CD1c-positive myeloid dendritic cell (primary cell): ENCODE measurements at regions not wholly inside any gene's neighbourhood (a gene's known extent, or its start where the extent isn't known, plus 50 kb on each side); places are given as distances from the start of the nearest gene placed in this dataset.

Source experiments
- DNase-seq: peaks from one replicate; pipeline ENCODE4 v3.0.0-alpha.2; 2016; ENCODE audit errors: extremely low spot score

DNA sequence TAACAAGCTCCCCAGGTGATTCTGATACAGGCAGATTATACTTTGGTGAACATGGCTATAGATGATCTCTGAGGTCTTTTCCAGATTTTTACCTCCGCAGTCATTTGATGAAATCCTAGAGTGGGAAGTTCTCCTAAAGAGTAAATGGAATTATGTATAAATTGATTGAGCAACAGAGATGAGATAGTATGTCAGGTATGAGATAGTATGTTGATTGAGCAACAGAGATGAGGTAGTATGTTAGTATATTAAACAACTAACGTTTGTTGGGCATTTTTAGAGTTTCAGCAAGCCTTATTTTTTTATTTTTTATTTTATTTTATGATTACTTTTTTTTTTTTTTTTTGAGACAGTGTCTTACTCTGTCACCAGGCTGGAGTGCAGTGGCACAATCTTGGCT lies 265.0 kb upstream of the SOX2 start:
- DNase-seq, result no peak

DNA sequence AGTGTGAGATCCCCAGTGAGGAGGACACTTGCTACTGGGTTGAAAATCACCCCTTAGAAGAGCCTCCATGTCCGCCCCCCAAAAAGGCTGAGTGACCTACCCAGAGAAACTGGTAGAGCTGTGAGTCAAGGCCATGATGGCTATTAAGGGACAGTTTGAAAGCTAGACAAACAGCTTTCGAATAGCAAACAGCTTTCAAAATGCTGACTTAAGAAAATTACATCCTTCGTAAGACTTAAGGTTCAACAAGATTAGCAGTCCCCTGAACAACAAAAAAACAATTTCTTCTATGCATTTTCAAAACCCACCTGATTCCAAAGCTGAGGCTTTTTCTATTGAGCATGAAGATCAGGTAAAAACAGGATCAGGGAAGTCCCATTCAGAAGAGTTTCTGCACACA lies 269.7 kb upstream of the SOX2 start:
- no peak for DNase-seq

DNA sequence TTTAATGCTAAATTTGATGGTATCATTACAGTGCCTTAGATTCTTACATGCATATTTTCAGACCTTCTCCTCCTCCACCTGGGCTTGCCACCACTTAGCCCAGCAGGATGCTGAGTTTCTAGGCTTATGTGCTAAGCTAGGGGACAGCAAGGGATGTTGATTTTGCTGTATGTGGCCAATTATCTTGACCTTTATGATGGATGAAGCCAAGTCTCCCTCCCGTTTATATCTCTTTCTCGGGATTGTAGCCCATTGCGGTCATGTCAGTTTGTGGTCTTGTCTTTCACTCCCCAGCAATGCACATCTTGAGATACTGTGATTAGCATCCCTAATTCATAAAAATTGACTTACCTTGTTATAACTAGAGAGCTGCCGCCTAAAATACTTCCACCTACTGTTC lies 278.7 kb upstream of the SOX2 start:
- DNase-seq, result no peak

DNA sequence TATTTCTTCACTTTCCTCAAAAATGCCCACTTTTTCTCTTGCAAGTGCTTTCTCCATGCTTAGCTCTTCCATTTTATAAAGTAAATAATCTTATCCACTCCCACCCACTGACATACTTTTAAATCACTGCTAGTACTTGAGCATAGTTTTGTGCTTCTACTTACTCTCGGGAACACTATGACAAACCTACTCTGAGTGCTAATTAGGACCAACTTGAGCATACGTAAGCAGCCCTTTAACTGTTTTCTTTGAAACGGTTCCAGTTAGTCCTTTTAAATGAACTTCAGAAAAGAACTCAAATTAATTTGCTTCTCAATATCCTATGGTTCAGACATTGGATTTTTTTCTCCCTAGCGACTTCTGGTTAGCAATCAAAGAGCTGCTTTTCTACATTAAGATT lies 280.0 kb upstream of the SOX2 start:
- DNase-seq, result no peak

DNA sequence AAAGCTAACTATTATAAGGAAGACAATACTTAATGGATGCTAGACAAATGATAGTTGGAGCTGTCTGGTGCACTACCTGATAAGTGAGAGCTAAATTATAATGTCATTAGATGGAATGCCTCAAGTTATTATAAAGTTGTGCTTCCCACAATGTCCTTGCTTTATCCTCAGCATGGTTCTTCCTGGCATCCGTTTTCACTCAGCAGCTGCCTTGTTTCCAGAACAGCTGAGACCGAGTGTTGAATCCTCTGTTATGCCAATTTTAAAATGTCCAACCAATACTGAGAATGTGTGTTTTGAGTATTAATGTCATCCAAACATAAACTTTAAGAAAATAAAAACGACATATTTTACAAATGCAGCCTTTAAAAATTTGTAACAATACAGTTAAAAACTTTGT lies 286.7 kb upstream of the SOX2 start:
- DNase-seq, result no peak

DNA sequence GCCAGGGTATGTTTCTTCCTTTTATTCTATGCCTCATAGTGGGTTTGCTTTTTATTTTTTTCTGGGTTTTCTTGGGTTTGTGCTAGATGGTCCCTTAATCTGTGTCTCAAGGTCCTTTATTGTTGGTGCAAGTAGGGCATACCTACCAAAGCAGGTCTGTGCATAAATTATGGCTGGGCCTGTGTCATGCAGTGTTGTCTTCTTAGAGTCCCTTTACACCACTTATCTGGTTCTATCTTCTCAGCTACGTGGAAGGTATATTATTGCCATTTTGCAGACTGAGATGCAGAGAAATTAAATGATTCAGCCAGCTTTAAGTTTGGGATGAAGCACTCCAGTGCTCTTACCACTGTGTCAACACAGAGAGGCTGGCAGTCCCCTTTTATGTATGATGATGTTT lies 293.5 kb upstream of the SOX2 start:
- no peak for DNase-seq

DNA sequence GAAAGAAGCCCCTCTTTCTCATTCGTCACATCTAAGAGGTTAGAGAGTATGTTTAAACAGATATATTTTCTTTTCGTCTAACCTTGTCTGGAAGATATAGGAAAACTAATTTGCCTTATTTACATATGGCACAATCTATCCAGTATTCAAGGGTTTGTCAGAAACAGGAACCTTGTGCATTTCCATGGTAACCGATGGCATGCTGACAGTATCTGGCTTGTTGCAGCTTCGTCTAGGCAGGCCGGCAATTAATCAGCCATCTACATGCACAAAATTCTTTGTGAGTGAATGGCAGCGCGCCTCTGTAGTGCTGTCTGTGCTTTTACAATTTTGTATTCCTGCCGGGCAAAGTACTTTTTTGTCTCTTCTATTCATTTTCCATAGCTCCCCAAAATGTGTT lies 294.0 kb upstream of the SOX2 start:
- DNase-seq, result no peak

DNA sequence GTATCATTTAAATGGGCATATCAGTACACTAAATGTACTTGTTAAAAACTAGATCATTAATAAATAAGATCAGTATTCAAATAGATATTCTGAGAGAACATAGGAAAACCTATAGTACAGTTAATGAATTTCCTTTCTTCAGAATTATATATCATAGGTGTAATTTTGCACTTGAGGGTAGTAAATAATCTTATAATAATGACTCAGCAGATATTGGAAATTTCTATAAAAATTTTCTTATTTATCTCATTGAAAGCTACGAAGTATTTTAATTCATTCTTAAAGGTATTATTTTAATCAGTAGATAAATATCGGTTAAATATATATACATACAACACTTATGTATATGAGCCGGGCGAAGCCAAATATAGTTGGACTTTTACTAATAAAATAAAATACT lies 300.9 kb upstream of the SOX2 start:
- DNase-seq, result no peak

DNA sequence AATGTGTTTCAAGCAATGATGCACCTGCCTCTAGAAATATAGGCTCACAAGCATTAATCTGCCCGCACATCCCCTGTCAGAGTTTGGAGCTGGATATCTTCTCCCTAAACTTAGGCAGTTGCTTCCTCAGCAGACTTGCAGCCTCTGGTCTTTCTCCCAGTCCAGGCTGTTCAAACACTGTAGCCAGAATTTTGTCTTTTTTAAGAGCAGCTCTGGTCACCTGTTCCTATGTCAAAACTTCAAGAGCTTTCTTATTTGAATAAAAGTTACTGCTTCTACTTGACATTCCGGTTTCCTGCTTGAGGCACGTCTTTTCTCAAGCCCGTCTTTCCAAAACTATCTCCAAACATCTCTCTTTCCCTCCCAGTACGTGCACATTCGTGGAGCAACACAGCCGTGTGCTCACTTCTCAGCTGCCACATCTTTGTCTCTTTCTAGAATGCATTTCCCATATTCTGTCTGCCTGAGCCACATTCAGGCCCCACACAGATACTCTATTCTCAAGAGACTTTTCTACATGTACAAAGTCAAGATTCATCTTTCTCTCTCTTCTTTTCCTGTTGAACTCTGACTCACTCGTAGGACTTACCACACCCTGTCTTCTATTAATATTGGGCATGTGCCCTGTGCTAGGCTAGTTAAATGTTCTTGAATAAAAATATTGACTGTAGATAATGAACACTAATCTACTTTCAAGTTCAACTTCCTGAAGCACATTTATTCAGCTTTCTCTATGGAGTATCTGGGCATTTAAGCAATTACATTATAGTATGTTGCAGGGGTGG lies 307.7 kb upstream of the SOX2 start:
- no peak for DNase-seq

DNA sequence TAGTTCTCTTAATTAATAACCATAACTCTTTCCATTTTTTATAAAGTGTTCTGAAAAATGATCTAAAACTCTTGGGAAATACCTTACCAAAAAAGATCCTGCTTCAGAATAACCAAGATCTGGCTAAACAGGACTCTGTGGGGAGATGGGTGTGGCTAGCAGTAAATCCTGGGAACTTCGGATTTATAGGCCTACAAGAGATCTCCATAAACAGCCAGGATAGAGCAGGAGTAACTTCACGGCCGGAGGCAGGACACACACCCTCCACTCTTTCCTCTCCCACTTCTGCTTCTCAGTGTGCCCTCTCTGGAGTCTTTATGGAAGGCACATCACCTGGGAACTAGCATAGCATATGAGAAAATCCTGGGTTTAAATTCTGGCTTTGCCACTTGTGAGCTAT lies 309.4 kb upstream of the SOX2 start:
- DNase-seq, result no peak

DNA sequence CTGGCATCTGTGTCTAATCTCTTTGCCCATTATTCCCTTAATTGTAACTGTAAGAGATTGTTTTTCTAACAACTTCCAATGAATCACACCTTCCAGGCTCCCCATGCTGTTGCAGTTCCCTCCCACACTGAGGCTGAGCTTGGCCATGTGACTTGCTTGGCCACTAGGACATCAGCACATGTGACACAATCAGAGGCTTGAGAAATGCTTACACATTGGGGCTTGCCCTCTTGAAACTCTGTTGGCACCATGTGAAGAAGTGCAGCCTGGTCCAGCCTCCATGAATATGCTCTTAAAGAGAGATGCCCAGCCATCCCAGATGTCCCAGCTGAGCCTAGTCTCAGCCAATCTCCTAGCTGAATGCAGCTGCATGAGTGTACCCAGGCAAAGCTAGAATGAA lies 326.8 kb upstream of the SOX2 start:
- no peak for DNase-seq

DNA sequence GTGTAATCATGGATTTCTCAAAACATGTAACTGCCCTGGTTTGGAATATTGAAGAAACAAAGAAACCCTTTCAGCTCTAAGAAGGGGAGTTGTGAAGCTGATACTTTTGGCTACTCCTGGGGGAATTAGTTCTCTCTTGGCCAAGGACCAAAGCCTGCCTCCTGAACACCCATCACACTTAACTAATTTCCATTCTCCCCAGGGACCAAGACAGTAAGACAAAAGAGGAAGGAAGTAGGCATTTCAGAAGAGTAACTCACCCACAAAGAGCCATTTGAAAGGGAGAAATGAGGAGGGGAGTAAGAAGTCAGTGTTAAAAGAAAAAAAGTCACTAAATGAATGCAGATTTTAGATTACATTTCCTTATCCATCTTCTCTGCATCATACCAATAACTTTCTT lies 328.0 kb upstream of the SOX2 start:
- DNase-seq, result no peak

DNA sequence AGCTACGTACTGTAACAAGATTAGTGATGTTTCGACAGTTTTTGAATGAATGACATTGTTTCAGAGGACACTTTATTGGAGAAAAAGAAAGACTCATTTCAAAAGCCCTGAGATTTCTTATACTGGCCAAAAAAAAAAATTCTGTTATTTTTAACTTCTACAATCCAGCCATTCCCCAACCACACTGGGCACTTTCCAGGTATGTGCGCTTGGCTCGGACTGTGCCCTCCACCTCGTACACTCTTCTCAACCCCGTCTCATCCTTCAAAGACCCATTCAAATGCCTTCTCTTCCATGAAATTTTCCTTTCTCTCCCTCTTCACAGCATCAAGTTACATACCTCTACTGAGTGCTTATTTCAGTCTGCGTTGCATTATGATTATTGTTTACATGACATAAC lies 328.5 kb upstream of the SOX2 start:
- no peak for DNase-seq

DNA sequence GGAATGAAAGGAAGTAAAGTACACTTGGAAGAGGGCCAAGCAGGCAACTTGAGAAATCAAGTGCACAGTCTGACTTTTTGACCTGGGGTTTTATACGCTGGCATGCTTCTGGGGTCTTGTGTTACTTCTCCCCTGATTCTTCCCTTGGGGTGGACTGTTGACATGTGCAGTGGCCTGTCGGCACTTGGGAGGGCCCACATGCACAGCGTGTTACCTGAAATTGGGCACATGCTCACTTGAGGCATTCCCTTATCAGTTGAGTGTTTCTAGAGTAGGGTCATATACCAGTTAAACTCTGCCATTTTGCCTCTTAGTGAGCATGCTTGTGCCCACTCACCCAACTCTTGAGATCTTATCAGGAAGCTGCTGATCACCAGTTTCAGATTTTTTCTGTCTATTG lies 329.1 kb upstream of the SOX2 start:
- no peak for DNase-seq

DNA sequence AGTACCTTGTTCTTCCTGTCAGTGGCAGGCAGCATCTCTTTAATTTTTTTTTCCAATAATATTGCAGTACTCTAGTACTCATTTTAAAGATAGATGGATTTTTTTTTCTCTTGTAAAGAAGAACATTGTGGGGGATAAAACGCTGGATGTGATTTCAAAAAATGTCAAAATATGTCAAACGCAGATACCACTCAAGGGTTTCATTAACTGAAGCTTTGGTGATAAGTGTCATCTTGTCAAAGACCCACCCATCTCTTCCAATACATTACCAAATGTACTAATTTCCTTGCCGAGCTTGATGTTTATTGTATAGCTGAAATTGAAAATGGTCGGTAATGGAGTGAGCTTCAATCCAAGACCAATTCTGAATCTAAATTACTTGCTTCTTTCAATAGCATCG lies 332.4 kb upstream of the SOX2 start:
- DNase-seq, result no peak

DNA sequence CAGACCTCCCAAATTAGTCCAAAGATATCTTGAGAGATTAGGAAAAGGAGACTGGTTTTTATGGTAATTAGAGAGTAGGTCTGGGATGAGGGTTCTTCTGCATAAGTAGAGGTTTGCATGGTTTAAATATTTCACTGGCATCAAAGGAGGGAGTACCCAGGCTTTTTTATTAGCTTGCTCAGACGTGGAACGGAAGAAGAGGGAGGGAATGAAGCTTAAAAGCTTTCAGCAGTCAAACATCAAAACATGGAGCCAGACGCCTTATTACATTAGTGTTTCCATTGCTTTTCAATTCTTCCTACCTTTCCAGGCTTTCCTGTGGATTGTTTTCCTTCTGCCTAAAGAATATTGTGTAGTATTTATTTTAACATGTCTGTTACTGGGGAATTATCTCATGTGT lies 342.1 kb upstream of the SOX2 start:
- DNase-seq, result no peak

DNA sequence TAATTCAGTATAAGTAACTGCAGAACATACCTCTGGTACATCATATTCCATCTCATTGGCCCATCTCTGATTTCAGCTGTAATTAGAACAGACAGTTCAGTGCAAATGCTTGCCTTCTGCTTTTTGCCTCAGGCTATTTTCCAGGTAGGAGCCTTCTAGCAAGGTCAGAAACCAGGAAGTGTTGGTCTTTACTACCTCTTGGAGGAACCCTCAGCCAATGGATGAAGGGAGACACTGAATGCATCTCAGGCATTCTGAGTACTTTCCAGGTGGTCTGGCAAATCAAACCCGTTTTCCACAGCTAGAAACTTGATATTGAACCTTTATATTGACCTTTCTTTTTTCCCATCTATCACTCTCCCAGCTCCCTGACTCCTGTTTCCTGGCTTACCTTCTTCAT lies 348.5 kb upstream of the SOX2 start:
- DNase-seq, result no peak

DNA sequence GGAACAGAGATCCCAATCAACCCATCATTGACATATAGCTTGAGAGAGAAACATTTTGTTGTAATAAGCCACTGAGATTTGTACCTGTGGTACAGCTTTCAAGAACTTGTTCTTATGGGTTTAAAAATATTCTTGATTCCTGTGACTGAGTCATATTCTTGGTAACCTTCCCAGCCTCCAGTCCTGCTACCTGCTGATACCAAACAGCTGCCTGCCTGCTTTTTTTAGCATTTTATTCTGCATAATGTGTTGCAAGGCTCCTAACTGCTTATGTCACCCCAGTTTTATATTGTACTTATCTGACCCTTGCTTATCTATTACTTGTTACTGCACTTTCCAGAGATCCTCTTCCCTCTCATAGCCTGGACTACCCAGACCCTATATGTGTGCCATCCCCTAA lies 349.3 kb upstream of the SOX2 start:
- DNase-seq, result no peak

DNA sequence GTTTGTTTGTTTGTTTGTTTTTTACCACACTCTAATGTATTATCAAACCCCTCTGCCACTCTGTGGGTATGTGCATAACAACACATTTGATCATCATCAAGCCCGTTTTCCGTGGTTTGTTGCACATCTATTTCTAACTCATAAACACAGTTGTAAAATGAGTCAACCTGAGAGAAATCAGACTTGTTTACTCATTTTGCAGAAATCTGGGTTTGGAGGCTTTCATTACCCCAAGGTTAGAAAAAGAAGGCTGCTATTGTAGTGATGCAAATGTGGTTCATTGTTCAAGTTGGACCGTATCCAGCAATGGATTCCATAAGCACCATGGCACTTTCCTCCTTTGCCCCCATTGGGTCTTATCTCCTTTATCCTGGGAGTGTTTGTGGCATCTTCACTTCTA lies 353.2 kb upstream of the SOX2 start:
- no peak for DNase-seq

DNA sequence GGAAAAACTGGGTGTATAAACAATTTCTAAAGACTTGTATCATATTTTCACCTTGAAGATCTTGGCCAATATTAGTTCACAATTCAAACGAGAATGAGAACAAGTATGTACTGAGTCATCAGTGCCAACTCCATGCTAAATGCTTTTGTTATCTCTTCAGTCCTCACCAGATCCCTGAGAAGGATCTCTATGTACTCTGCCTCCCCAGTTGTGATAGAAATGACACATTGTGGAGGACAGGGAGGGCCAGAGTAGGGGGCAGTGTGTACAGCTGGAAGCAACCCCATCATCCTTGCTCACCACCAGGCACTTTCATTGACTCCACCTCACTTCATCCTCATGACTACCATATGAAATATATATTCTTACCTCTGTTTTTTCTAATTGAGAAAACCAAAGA lies 353.7 kb upstream of the SOX2 start:
- DNase-seq, result no peak

DNA sequence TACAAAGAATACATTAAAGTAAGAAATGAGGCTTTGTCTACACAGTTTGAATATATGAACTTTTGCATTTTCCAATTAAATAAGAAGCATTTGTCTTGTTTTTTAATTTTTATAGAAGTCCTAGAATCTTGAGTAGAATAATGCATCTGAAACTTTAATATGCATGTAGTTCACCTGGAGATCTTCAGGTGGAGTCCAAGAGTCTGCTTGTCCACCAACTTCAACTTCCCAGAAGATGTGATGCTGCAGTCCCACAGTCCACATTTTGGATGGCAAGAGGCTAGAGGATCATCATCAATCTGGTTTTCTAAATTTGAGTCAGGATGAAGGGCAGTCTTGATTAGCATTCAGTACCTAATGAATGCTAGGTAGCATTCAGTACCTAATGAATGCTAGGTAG lies 357.6 kb upstream of the SOX2 start:
- DNase-seq, result no peak

DNA sequence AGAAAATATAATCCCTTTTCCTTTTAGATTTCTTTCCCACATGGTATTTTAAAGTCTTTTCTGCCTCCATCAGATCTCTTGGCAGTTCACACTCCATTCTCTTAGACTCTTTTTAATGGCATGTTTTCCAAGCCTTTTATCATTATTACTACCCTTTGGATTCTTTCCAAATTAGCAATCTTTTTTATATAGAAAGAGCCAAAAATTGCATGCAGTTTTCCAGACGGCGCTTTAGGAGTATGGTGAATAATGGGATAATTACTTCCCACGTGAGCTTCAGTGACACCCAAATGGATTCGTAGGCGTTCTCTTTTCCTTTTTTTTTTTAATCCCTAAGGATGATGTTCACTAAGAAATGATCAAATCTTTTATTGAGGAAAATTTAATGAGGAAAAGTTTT lies 354.8 kb upstream of the DNAJC19 start:
- no peak for DNase-seq

DNA sequence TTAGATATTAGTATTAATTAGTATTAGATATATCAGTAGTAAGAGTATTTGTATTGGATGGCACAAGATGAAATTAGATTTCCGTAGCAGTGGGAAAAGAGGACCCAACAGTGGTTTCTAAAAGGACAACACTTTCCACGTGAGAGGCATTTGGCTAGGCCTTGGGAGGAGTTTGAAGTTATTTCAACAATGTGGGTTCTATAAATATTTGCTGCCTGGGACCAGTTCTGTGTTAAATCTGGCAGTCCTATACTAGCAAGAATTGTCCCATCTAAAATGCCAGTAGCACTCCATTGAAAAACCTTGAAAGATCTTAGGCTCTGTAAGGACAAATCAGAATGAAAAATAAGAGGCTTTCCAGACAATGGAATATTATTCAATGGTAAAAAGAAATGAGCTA lies 347.1 kb upstream of the DNAJC19 start:
- DNase-seq, result no peak

DNA sequence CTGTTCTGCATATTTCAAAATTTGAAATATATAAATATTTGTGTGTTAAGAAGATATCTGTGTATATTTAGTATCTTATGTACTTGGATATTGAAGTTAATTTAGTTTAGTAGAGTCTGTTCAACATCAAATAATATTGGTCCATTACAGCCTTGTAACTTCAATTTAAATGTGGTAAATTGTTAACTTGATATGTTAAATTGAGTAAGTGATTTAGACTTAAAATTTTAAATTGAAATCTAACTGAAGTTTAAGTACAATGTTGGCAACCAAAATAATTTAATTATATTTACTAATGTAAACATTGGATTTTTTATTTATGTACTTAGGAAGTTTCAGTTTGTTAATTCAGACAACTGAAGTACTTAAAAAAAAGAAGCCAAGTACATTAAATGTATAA lies 343.9 kb upstream of the DNAJC19 start:
- DNase-seq, result no peak
